GM18858 (cell line): ENCODE measurements at regions not wholly inside any gene's neighbourhood (a gene's known extent, or its start where the extent isn't known, plus 50 kb on each side); places are given as distances from the start of the nearest gene placed in this dataset.
A peak's percentile ranks its signal among the peaks of the same experiment; 100 is the strongest.

Source experiments
- ATAC-seq: cut with Tn5 transposase; IDR thresholded peaks from one replicate; pipeline ENCODE4 v1.9.1; 2021; ENCODE audit not compliant: unreplicated experiment

GRCh38 chr3:42037318-42037945, 53.7 kb upstream of the TRAK1 start:
- no peak for ATAC-seq

- peak; percentile 46 for ATAC-seq
These were observed 54.7 kb upstream of the TRAK1 start for GRCh38 chr3:42036483-42036823.

- no peak for ATAC-seq
These were observed 55.2 kb upstream of the TRAK1 start for GRCh38 chr3:42035816-42036482.

- no peak for ATAC-seq
These were observed 56.1 kb upstream of the TRAK1 start for GRCh38 chr3:42035007-42035406.

GRCh38 chr3:42033741-42034140, 57.4 kb upstream of the TRAK1 start:
- ATAC-seq = no peak

- no peak for ATAC-seq
These were observed 58.3 kb upstream of the TRAK1 start for GRCh38 chr3:42032693-42033349.

GRCh38 chr3:42031808-42032480, 59.2 kb upstream of the TRAK1 start:
- no peak for ATAC-seq

- ATAC-seq = no peak
These were observed 62.7 kb upstream of the TRAK1 start for GRCh38 chr3:42028474-42028873.

- no peak for ATAC-seq
These were observed 63.6 kb upstream of the TRAK1 start for GRCh38 chr3:42027571-42027970.

- no peak for ATAC-seq
These were observed 63.7 kb upstream of the ULK4 start for GRCh38 chr3:42025370-42026138.

- ATAC-seq = no peak
These were observed 62.9 kb upstream of the ULK4 start for GRCh38 chr3:42024591-42025351.

GRCh38 chr3:42023380-42023779, 61.5 kb upstream of the ULK4 start:
- no peak for ATAC-seq

GRCh38 chr3:42022355-42022754, 60.5 kb upstream of the ULK4 start:
- ATAC-seq = no peak

- ATAC-seq = no peak
These were observed 58.9 kb upstream of the ULK4 start for GRCh38 chr3:42020684-42021307.

GRCh38 chr3:42019953-42020260, 58.0 kb upstream of the ULK4 start:
- no peak for ATAC-seq

GRCh38 chr3:42019144-42019952, 57.4 kb upstream of the ULK4 start:
- no peak for ATAC-seq

GRCh38 chr3:42014921-42015533, 53.1 kb upstream of the ULK4 start:
- no peak for ATAC-seq

- no peak for ATAC-seq
These were observed 52.6 kb upstream of the ULK4 start for GRCh38 chr3:42014458-42014920.
